ENCODE measurements at regions not wholly inside any gene's neighbourhood (a gene's known extent, or its start where the extent isn't known, plus 50 kb on each side); places are given as distances from the start of the nearest gene placed in this dataset.

GRCh38 chr7:115526278-115526677 lies 504.3 kb downstream of the TFEC start:
- TF ChIP-seq CBFA2T2 (conservative IDR thresholded peaks at IDR 0.05) (no peak), ZNF224 (CRISPR knock-in tag; IDR thresholded peaks at IDR 0.05) (no peak), GATAD2B (IDR thresholded peaks at IDR 0.05; ENCODE audit: borderline replicate concordance) (no peak), ZNF263 (CRISPR knock-in tag; IDR thresholded peaks at IDR 0.05; ENCODE audit: borderline replicate concordance) (no peak), NKRF (IDR thresholded peaks at IDR 0.05; ENCODE audit: borderline replicate concordance) (no peak), POLR2A (conservative IDR thresholded peaks at IDR 0.05) (no peak), EGR1 (conservative IDR thresholded peaks at IDR 0.05) (no peak), ZNF239 (CRISPR knock-in tag; IDR thresholded peaks at IDR 0.05) (no peak), SMAD3 (CRISPR knock-in tag; conservative IDR thresholded peaks at IDR 0.05) (no peak), ZNF644 (tag; IDR thresholded peaks at IDR 0.05; ENCODE audit: low read depth) (no peak), RUNX1 (IDR thresholded peaks at IDR 0.05; ENCODE audit: low read depth) (no peak), MYNN (IDR thresholded peaks at IDR 0.05) (no peak), MYNN (CRISPR knock-in tag; IDR thresholded peaks at IDR 0.05) (no peak), NFIC (IDR thresholded peaks at IDR 0.05) (no peak), CEBPG (CRISPR knock-in tag; IDR thresholded peaks at IDR 0.05) (no peak), CEBPG (tag; conservative IDR thresholded peaks at IDR 0.05 in 1 of 2, IDR thresholded peaks at IDR 0.05 in 1 of 2) (no peak)
